Non-pigmented ciliary epithelial cell (primary cell): ENCODE measurements at regions not wholly inside any gene's neighbourhood (a gene's known extent, or its start where the extent isn't known, plus 50 kb on each side); places are given as distances from the start of the nearest gene placed in this dataset.
"Not testable (repeated sequence)": the region's sequence is repeated elsewhere in the genome, so short reads cannot be mapped to it uniquely, and the experiment has no call there.

Source experiments
- DNase-seq: peaks from one replicate; pipeline ENCODE4 v3.0.0-alpha.2; 2010; ENCODE audit warnings: low read depth

DNA sequence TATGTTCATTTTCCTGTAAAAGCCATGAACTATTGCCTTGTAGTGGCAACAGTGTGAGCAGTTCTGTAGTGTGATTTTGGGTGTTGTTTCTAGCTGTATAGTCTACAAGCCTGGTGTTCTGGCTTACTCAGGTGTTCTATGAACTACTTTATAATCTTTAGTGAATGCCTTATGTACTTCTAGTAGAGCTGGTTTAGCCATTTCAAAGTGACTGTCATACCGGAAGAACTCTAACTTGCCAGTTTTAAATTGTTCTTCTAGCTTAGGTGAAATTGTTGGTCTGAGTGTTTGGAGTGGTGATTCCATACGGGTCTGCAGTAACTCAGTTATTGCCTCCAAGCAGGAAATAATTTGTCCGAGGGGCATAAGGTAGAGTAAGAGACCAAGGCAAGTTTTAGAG, 150.2 kb upstream of the ZNF184 start:
- no peak for DNase-seq

DNA sequence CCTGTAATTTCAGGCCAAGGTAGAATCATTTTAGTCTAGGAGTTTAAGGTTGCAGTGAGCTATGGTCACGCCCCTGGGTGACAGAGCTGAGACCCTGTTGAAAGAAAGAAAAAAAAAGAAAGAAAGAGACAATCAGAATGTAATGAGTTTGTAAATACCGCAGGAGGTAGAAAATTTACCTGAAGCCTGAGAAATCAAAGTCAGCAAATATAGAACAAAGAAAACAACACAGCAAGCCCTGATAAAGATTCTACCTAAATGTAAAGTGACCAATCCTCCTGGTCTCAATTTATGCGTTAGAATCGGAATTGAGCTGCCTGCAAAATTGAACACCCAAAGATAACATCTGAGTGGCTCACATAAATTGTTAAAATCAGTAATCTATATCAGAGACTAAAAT, 146.5 kb upstream of the ZNF184 start:
- no peak for DNase-seq

DNA sequence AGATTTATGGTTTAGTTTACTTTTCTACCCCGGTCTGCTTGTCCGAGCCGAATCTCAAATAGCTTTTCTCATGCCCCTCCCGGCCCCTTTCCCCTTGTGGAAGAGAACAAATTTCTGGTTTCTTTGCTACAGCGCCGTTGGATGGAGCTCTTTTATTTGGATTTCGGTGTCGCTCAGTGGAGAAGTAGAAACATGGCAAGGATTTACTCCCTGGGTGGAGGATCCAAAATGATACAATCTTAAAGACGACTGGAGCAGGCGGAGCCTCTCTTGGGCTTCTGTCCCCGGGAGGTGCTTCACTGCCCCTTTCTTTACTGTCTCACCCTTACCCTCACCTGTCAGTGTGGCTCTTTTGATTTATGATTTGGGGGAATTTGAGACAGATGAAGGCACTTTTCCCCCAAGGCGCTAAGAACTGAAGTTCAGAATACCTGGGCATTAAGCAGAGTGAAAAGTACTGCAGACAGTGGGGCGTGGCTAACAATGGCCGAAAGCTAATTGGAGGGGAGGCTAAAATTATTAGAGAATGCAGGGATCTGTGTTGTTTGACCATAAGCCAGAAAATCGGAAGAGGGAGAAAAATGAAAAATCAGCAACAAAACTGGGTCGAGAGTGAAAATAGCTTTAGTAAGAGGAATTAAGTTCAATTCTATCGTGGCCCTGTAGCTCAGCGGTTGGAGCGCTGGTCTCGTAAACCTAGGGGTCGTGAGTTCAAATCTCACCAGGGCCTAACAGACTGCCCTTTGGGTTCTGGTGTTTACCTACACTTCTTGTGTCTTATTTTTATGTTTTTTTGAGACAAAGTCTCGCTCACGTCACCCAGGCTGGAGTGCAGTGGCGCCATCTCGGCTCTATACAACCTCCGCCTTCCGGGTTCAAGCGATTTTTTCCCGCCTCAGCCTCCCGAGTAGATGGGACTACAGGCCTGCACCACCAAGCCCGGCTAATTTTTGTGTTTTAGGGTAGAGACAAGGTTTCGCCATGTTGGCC, 145.1 kb upstream of the ZNF184 start:
- DNase-seq, result no peak

DNA sequence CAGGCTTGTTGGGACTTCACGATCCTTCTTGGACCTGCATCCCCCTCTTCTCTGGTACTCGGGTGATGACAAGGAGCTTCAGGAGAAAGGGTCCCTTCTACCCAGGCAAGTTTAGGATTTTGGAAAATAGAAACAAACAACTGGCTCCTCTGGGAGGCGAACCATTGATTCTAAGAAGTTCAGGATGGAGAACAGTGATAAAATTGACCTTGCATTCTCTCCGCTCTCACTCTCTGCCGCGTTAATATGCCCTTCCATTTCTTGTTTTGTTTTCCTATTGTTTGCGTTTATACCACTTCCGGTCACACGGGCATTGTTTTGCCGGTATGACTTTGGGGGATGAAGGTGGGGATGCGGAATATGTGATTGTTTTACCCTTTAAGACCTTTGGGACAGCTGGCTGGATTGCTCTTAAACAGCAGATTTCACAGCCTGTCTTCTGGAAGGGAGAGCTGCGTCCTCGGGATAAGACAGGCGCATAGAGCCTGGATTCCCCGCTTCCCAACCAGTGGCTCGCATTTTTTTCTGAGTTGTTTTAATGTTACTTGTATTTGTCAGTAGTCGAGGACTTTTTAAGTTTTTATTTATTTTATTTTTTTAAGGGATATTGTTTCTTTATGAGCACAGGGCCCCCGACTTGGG, 144.3 kb upstream of the ZNF184 start:
- DNase-seq, result no peak

DNA sequence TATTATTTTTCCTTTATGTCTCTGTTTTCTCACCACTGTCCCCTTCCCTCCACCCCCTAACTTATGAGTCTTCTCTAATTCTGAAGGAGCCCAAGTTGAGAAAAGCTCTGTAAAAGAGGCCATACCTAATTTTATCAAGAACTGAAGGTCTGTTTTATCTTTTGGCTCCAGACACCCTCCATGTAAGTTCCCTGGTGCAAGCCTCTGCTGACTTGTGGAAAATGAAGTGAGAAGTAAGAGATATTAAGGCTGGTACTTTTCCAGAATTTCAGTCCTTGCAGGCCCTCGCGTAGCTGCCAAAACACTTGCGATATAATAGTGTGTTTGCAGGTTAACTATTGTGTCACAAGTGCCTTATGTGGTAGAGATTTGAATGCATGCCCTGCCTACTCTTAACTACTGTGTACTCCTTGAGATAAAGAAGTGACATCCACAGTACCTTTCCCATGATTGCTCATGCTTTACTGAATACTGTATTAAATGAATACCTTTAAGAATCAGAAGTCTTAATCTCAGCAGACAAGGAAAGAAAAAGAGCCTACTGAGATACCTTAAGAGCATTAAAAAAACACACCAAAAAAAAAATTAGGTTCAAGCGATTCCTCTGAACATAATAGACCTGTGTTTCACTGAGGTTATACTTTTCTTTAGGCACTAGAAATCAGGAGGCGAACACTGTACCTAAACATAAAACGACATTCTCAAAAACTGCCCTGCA, 143.6 kb upstream of the ZNF184 start:
- DNase-seq, result no peak

DNA sequence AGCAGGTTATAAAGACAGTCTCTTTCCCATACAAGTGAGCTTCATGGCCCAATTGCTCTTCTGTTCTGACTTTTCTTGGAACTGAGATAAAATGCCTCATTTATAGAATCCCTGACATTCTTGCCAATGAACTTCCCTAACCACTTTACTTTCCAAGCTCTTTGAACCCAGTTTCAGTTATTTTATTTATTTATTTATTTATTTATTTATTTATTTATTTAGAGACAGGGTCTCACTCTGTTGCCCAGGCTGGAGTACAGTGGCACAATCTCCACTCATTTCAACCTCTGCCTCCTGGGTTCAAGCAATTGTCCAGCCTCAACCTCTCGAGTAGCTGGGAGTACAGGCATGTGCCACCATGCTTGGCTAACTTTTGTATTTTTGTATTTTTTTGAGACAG, 138.5 kb upstream of the ZNF184 start:
- DNase-seq, result no peak

DNA sequence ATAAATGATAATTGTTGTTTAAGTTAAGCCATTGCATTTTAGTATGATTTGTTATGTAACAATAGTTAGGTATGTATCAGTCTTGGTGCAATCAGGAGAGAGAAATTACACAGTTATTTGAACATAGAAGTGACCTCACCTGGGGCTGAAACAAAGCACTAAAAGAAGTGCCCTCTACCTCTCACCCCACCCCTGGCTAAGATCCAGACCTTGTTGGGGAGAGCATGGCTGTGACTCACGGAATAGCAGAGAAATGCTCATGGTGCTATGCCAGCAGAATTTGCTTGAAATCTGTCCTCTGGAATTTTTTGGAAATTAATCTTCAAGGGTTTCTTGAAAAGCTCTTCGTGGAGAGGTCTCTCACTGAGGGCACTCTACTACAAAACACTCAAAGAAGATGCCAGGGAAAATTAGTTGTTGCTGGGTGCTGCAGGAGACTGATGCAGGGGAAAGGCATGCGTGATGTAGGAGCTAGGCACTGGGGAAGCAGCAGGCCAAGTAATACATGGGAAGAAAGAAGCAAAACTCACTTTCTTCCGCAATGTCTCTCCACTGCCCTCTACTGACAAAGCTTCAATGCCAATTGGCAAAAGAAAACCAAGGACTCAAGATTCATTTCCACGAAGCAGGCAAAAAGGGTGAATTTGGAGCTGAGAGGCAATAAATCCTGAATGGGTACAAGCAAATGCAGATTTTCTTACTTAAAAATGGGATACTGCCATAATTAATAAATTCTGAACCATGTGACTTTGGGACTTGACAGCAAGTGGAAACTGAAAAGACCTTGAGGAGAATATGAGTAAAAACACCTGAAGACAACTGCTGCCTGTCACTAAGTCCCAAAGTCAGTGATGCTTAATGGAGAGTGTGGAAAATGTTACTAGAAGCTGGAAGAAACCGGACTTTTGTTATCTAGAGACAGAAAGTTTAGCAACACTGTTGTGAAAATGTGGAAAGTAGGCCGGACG, 136.3 kb upstream of the ZNF184 start:
- DNase-seq, result no peak

DNA sequence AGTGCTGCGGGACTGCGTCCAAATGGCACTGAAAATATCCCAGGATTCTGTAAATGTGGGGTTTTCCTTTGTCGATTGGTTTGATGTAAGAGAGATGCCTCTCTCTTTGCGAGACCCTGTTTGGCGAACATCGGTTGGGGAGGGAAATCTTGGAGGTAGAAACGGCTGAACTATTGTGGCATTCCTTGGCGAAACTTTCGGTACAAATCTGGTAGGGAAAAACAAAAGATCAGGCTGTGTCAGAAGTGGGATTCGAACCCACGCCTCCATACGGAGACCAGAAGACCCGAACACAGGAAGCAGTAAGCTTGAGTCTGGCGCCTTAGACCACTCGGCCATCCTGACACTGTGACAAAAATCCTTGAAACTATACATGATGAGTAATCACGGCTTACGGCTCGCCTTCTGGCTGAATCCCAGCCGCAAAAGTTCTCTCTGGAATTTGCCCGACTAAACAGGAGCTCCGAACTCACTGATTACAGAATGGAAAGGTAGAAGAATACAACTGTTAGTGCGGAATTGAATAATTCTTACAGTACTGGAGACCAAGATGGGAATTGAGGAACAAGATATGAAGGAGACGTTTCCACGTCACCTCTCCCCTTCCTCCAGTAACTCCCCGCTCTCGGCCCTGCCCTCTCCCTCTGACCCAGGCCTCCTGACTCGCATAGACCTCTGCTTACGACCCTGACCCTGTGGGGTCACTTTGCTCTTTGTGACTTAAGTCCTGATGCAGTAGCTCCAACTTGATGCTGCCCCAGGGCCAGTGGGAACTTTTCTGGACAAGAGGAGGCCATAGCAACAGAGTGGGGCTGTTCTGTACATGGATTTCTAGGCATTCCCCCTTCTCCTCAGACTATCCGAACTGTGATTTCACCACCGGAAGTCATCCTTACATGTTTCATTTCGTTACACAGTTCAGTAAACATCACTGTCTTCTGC, 132.8 kb upstream of the ZNF184 start:
- no peak for DNase-seq

DNA sequence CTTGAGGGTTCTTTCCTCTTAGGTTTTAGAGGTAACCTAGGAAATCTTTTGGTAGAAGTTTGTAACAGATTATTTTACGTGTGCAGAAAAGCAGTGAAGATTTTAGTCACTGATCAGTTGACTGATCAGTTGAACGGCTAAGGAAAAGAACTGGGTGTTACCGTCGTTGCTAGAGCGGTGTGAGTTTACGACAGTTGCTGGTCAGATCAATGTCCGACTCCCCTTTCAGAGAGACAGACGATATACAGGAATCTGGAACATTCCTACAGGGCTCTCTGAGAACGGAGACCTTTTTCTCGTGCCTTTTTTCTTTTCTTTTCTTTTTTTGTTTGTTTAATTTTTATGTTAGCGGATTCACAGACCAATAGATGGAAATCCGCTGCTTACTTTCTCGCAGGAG, 132.1 kb upstream of the ZNF184 start:
- DNase-seq, result no peak

DNA sequence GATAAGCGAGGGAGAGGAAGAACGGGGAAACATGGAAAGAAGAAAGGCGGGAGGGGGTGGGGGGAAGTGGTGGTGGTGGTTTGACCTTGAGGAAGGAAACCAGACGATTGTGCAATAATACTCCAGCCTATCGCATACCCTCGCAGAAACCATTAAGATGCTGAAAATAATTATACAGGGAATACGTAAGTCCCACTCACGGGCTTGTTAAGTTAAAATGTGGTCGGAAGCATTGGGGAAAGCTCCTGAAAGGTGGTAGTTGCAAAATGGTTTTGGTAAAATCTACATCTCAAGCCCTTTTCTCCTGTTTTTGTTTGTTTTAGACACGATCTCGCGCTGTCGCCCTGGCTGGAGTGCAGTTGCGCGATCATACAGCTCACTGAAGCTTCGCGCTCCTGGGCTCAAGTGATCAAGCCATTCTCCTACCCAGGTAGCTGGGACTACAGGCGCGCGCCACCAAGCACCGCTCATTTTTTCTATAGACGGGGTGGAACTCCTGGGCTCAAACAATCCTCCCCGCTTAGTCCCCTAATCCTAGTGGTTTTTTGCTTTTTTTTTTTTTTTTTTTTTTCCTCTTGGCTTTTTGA, 128.9 kb upstream of the ZNF184 start:
- no peak for DNase-seq

DNA sequence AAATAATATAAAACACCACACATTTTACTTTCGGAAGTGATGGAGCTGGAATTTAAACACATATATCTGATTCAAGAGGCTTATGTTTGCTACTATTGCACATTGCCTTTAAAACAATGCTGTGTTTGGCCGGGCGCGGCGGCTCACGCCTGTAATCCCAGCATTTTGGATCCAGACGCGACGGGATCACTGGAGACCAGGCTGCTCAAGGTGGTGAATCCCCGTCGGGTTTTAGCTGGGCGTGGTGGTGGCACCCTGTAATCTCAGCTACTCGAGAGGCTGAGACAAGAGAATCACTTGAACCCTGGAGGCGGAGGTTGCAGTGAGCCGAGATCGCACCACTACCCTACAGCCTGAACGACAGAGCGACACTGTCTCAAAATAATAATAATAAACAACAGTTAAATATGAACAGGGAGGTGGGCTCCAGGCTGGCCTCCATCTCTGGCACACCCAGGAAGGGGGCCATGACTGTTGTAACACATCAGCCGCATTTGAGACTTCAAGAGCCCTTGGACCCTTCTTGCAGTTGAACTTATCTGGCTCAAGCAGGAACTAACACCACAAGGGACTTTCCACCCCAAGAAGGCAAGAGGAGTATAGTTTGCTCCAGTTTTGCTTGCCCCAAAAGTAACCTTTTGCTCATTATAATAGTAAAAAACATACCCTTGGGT, 127.1 kb upstream of the ZNF184 start:
- DNase-seq, result no peak

DNA sequence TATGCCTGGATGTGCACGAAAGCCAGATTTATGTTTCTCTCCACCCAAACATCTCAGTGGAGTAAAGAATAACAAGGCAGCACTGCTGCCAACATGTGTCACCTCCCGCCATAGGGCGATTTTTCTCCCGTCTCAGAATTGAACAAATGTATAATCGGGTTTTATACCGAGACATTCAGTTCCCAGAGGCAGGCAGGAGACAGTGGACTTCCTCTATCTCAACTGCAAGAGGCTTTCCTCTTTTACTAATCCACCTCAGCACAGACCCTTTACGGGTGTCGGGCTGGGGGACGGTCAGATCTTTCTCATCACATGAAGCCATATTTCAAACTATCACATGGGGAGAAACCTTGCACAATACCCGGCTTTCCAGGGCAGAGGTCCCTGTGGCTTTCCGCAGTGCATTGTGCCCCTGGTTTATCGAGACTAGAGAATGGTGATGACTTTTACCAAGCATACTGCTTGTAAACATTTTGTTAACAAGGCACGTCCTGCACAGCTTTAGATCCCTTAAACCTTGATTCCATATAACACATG, 124.2 kb upstream of the ZNF184 start:
- DNase-seq, result not testable (repeated sequence)

DNA sequence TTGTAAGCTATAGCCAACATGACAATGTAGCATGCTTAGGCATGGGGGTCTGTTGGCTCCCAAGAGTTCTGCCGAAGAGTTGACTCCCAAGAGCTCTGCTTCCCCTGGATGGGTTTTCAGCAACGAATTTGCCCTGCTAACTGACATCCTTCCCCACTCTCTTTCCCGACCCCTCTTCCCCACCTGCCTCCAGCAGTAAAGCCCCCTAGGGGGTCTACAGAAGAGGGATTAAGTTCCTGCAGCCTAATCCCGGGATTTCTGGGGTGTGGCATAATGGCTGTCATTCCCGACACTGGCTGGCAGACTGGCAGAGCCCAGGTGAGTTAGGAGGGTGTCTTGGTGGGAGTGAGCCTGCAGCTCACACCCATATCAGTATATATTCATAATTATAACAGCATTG, 121.0 kb upstream of the ZNF184 start:
- no peak for DNase-seq

DNA sequence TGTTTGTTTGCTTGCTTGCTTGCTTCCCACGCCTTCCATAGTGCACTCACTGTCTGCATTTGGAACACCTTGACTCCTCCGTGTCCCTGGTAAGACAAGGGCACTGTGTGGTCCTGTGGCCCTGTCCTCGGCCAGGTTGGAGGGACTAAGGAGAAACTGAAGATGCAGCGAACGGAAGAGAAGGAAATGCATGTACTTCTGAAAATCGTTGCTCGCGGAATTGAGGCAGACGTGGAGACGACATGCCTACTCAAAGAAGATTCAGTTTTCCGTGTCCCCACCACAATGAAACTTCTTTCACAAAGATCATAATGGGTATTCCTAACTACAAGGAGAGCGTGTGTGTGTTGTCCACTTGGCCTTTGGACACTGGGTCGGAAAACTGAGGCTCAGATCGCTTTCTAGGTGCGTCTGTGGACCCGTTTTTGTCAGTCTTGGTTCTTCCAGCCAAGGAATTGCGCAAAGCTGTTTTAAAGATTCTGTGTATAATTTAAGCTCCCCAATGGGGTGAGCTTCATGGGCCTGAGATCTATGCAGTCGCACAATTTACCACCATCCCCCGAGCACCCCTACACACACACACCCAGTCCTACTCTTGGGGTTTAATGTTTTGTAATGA, 120.4 kb upstream of the ZNF184 start:
- DNase-seq, result no peak

DNA sequence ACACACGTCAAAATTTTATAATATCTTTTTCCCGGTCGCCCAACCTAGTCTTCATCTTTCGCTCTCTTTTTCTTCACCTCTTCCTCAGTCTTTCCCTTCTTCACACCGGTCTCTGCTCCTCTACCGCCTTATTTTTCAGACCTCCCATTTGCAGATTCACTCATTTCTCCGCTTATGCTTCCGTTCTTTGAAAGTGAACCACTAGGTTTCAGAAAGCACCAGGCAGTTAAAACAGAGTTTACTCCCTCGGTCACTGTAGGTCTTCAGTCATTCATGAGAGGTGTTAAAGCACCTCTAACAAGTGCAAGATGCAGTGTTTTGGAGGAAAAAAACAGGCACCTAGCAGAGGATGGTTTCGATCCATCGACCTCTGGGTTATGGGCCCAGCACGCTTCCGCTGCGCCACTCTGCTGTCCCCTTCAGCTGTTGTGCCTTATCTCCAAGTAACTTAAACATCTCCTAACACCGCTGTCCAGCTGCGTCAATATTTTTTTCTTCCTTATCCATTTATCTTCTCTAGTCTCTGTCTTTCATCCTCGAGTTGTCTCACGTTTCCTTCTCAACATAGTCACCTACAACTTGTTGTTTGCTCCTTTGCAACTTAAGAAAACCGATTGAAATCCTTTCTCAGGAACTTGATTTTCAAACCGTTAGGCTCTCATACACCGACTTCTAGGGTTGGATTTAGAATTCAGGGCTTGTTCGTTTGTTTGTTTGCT, 119.7 kb upstream of the ZNF184 start:
- DNase-seq, result peak; percentile 85

DNA sequence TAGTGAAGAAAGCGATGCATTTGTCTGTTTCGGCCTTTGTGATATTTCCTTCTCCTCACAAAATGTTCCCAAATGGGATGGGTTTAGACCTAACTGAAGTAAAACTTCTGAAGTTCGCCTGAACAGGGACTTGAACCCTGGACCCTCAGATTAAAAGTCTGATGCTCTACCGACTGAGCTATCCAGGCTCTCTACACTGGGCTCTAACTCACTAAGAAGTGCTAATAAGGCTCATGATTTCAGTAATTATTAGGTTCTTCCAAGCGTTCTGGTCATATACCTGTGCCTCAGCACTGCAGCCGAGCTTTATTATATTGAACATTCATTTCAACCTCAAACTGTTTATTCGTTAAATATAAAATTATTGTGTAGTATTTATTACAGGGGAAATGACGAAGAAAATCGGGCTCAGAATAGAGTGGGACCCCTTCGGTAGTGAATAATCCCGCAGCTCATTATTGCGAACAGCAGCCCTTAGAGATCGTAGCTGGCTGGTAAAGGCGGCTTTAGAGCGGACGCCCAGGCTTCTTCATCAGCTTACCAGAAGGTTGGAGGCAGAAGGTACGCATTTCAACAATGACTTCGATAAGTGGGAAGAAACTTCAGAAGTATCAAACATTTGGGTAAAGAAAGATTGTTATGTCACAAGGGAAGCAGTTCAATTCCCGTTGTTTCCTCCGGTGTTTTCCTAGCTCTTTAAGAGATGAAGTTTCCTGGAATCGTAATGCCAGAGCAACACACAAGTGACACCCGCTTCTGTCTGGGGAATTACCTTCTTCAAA, 119.0 kb upstream of the ZNF184 start:
- no peak for DNase-seq

DNA sequence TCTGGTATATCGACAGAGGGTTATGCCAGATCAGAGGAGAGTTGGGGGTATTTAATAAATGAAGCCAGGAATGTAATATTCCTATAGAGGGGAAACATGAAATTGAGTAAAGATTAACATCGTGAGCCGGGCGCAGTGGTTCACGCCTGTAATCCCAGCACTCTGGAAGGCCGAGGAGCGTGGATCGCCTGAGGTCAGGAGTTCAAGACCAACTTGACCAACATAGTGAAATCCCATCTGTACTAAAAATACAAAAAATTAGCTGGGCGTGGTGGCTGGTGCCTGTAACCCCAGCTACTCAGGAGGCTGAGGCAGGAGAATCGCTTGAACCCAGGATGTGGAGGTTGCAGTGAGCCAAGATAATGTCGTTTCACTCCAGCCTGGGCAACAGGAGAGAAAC, 112.4 kb upstream of the ZNF184 start:
- not testable (repeated sequence) for DNase-seq
